ENCODE measurements at regions not wholly inside any gene's neighbourhood (a gene's known extent, or its start where the extent isn't known, plus 50 kb on each side); places are given as distances from the start of the nearest gene placed in this dataset.

DNA sequence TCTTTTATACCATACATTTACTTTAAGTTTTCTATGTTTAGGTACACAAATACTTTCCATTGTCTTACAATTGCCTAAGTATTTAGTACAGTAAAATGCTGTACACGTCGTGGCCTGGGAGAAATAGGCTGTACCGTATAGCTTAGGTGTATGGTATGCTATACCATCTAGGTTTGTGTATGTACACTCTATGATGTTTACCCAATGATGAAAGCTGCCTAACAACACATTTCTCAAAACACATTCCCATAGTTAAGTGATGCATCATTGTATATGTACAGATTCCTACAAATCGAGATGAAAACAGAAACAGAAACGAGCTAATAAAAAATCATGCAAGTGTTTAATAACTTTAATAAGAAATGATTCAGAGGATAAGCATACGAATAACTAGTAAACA, 51.6 kb downstream of the SPANXA2 start:
- CTCF ChIA-PET = no interaction called here
- Histone ChIP-seq H3K27ac (ENCODE audit: control insufficient read depth, insufficient read depth) (no peak overlapping the region), H3K79me2 (ENCODE audit: control insufficient read depth, insufficient read depth, low read length) (no peaks in the 10 kb centered on the region), H3K4me3 (no peak overlapping the region), H3K4me1 (ENCODE audit: control insufficient read depth, insufficient read depth, low read length) (no peaks in the 10 kb centered on the region), H3K36me3 (ENCODE audit: control insufficient read depth in 2 of 2, insufficient read depth in 2 of 2, low read length in 1 of 2) (no peaks in the 10 kb centered on the region), H3K9ac (ENCODE audit: control insufficient read depth, insufficient read depth, low read length) (no peak overlapping the region), H3K27me3 (replicated peaks in 1 of 2; ENCODE audit: control insufficient read depth in 2 of 2, insufficient read depth in 2 of 2, low read length in 1 of 2) (no peaks in the 10 kb centered on the region), H2AFZ (ENCODE audit: control insufficient read depth, low read depth, low read length) (no peak overlapping the region), H3K4me2 (ENCODE audit: control insufficient read depth, insufficient read depth) (no peak overlapping the region), H4K20me1 (ENCODE audit: control insufficient read depth, insufficient read depth) (no peaks in the 10 kb centered on the region), H3K9me3 (replicated peaks; ENCODE audit: control insufficient read depth, insufficient read depth, low read length) (no peaks in the 10 kb centered on the region)
- FAIRE-seq = no peak
- POLR2A ChIA-PET = no interaction called here
- no peak for ATAC-seq
- in situ Hi-C loops (cut with MboI) = no loop called here
- RAD21 ChIA-PET (ENCODE audit: unreplicated experiment) = no interaction called here
- intact Hi-C loops (cut with micrococcal nuclease; ENCODE audit: unreplicated experiment) = no loop called here
- SMC1A ChIA-PET (ENCODE audit: uncharacterized antibody, unreplicated experiment) = interaction anchor here (1.3 to 1.7 kb wide), 2 partner anchors 9 to 19 kb away, joined by 3 to 5 read pairs; no protein-coding TSS in a partner anchor
- WGBS (ENCODE audit: insufficient coverage, insufficient replicate concordance, low lambda C conversion rate, missing lambda C conversion rate) = 46% methylated on average over 6 of the region's 6 CpGs
- DNase-seq (ENCODE audit: low read depth, low spot score) = no peak
- TF ChIP-seq NR2C1 (IDR thresholded peaks at IDR 0.05) = no peak
- TF ChIP-seq, protein P1, sequence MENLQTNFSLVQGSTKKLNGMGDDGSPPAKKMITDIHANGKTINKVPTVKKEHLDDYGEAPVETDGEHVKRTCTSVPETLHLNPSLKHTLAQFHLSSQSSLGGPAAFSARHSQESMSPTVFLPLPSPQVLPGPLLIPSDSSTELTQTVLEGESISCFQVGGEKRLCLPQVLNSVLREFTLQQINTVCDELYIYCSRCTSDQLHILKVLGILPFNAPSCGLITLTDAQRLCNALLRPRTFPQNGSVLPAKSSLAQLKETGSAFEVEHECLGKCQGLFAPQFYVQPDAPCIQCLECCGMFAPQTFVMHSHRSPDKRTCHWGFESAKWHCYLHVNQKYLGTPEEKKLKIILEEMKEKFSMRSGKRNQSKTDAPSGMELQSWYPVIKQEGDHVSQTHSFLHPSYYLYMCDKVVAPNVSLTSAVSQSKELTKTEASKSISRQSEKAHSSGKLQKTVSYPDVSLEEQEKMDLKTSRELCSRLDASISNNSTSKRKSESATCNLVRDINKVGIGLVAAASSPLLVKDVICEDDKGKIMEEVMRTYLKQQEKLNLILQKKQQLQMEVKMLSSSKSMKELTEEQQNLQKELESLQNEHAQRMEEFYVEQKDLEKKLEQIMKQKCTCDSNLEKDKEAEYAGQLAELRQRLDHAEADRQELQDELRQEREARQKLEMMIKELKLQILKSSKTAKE (IDR thresholded peaks at IDR 0.05; ENCODE audit: low read depth, poor library complexity, severe bottlenecking) = no peak
- no peak for TF ChIP-seq KDM1A (IDR thresholded peaks at IDR 0.05; ENCODE audit: borderline replicate concordance)
- TF ChIP-seq, protein P2, sequence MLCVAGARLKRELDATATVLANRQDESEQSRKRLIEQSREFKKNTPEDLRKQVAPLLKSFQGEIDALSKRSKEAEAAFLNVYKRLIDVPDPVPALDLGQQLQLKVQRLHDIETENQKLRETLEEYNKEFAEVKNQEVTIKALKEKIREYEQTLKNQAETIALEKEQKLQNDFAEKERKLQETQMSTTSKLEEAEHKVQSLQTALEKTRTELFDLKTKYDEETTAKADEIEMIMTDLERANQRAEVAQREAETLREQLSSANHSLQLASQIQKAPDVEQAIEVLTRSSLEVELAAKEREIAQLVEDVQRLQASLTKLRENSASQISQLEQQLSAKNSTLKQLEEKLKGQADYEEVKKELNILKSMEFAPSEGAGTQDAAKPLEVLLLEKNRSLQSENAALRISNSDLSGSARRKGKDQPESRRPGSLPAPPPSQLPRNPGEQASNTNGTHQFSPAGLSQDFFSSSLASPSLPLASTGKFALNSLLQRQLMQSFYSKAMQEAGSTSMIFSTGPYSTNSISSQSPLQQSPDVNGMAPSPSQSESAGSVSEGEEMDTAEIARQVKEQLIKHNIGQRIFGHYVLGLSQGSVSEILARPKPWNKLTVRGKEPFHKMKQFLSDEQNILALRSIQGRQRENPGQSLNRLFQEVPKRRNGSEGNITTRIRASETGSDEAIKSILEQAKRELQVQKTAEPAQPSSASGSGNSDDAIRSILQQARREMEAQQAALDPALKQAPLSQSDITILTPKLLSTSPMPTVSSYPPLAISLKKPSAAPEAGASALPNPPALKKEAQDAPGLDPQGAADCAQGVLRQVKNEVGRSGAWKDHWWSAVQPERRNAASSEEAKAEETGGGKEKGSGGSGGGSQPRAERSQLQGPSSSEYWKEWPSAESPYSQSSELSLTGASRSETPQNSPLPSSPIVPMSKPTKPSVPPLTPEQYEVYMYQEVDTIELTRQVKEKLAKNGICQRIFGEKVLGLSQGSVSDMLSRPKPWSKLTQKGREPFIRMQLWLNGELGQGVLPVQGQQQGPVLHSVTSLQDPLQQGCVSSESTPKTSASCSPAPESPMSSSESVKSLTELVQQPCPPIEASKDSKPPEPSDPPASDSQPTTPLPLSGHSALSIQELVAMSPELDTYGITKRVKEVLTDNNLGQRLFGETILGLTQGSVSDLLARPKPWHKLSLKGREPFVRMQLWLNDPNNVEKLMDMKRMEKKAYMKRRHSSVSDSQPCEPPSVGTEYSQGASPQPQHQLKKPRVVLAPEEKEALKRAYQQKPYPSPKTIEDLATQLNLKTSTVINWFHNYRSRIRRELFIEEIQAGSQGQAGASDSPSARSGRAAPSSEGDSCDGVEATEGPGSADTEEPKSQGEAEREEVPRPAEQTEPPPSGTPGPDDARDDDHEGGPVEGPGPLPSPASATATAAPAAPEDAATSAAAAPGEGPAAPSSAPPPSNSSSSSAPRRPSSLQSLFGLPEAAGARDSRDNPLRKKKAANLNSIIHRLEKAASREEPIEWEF (IDR thresholded peaks at IDR 0.05; ENCODE audit: insufficient replicate concordance, low read depth, low read length) = no peak
- TF ChIP-seq, protein P3, sequence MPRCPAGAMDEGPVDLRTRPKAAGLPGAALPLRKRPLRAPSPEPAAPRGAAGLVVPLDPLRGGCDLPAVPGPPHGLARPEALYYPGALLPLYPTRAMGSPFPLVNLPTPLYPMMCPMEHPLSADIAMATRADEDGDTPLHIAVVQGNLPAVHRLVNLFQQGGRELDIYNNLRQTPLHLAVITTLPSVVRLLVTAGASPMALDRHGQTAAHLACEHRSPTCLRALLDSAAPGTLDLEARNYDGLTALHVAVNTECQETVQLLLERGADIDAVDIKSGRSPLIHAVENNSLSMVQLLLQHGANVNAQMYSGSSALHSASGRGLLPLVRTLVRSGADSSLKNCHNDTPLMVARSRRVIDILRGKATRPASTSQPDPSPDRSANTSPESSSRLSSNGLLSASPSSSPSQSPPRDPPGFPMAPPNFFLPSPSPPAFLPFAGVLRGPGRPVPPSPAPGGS (IDR thresholded peaks at IDR 0.05; ENCODE audit: borderline replicate concordance, insufficient read depth, low read depth, low read length, poor library complexity, severe bottlenecking) = no peak
- TF ChIP-seq WRNIP1 (IDR thresholded peaks at IDR 0.05; ENCODE audit: borderline replicate concordance, low read depth, low read length) = no peak
- no peak for TF ChIP-seq SMAD5 (IDR thresholded peaks at IDR 0.05; ENCODE audit: low read depth)
- TF ChIP-seq, protein P4, sequence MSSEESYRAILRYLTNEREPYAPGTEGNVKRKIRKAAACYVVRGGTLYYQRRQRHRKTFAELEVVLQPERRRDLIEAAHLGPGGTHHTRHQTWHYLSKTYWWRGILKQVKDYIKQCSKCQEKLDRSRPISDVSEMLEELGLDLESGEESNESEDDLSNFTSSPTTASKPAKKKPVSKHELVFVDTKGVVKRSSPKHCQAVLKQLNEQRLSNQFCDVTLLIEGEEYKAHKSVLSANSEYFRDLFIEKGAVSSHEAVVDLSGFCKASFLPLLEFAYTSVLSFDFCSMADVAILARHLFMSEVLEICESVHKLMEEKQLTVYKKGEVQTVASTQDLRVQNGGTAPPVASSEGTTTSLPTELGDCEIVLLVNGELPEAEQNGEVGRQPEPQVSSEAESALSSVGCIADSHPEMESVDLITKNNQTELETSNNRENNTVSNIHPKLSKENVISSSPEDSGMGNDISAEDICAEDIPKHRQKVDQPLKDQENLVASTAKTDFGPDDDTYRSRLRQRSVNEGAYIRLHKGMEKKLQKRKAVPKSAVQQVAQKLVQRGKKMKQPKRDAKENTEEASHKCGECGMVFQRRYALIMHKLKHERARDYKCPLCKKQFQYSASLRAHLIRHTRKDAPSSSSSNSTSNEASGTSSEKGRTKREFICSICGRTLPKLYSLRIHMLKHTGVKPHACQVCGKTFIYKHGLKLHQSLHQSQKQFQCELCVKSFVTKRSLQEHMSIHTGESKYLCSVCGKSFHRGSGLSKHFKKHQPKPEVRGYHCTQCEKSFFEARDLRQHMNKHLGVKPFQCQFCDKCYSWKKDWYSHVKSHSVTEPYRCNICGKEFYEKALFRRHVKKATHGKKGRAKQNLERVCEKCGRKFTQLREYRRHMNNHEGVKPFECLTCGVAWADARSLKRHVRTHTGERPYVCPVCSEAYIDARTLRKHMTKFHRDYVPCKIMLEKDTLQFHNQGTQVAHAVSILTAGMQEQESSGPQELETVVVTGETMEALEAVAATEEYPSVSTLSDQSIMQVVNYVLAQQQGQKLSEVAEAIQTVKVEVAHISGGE (CRISPR knock-in tag; IDR thresholded peaks at IDR 0.05) = no peak
- no peak for TF ChIP-seq MYC (IDR thresholded peaks at IDR 0.05; ENCODE audit: insufficient read depth, insufficient read length, insufficient replicate concordance, low read length, severe bottlenecking)
- no peak for TF ChIP-seq ASH2L (IDR thresholded peaks at IDR 0.05; ENCODE audit: borderline replicate concordance, low read depth)
- no peak for TF ChIP-seq BACH1 (IDR thresholded peaks at IDR 0.05; ENCODE audit: borderline replicate concordance)
- no TSS peak for BruUV-seq (replicated peaks)
